PFSK-1 (cell line): ENCODE measurements at regions not wholly inside any gene's neighbourhood (a gene's known extent, or its start where the extent isn't known, plus 50 kb on each side); places are given as distances from the start of the nearest gene placed in this dataset.

Experiments
- FOXP2 ChIP-seq: optimal IDR thresholded peaks from 2 replicates; pipeline ENCODE3; 2011; ENCODE audit warnings: borderline replicate concordance, control low read depth, inconsistent platforms; ENCODE audit not compliant: insufficient read depth; ENCODE audit errors: extremely low read length, extremely low read depth
- POLR2AphosphoS5 ChIP-seq: IDR thresholded peaks from 2 replicates; pipeline ENCODE4 v1.6.1; 2012; ENCODE audit warnings: low read depth, mild to moderate bottlenecking, control low read depth, low read length, moderate library complexity
- REST ChIP-seq, 2 experiments: IDR thresholded peaks; 2 replicates each; pipeline versions ENCODE4 v1.6.1 to v1.8.0; 2011 to 2012; ENCODE audit warnings: low read depth in 2 of 2, low read length in 2 of 2, control low read depth in 1 of 2, inconsistent platforms in 1 of 2, mild to moderate bottlenecking in 1 of 2, moderate library complexity in 1 of 2; ENCODE audit not compliant: insufficient read depth in 1 of 2
- SIN3A ChIP-seq: IDR thresholded peaks from 2 replicates; pipeline ENCODE4 v1.6.1; 2012; ENCODE audit warnings: mild to moderate bottlenecking, low read length, moderate library complexity, borderline replicate concordance; ENCODE audit not compliant: insufficient read depth
- TAF1 ChIP-seq: IDR thresholded peaks from 2 replicates; pipeline ENCODE4 v1.6.1; 2012; ENCODE audit warnings: low read length, control low read depth, borderline replicate concordance; ENCODE audit not compliant: insufficient read depth

- TF ChIP-seq SIN3A (no peak), FOXP2 (no peak)
Measured at GRCh38 chr13:53878861-53879260, 850.2 kb downstream of the OLFM4 start.

- TF ChIP-seq SIN3A = no peak
- TF ChIP-seq REST (IDR thresholded peaks at IDR 0.05; ENCODE audit: insufficient read depth in 1 of 2, low read depth in 2 of 2, low read length in 2 of 2) = no peak
- no peak for TF ChIP-seq TAF1
- no peak for TF ChIP-seq FOXP2
- TF ChIP-seq POLR2AphosphoS5 = no peak
Measured at GRCh38 chr13:53885997-53886396, 857.4 kb downstream of the OLFM4 start.

DNA sequence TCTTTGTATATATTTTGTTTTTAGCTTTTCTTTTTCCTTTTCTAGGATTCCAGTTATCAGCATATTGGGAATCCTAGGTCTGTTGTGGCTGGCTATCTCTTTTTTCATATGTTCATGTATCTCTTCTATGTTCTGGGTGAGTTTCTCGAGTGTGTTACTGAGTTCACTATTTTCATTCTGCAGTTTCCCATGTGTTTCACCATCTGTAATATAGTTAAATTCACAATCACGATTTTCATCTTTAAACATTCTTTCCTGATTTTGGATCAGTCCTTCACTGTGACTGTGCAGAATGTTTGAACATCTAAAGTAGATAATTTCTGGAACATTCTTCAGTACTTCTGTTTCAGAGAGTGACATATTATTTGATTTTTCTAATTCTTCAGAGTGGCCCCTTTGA, 862.1 kb downstream of the OLFM4 start:
- TF ChIP-seq SIN3A (no peak), POLR2AphosphoS5 (no peak), REST (IDR thresholded peaks at IDR 0.05; ENCODE audit: insufficient read depth in 1 of 2, low read depth in 2 of 2, low read length in 2 of 2) (no peak), FOXP2 (no peak), TAF1 (no peak)

- no peak for TF ChIP-seq TAF1
- no peak for TF ChIP-seq POLR2AphosphoS5
- TF ChIP-seq SIN3A = no peak
- no peak for TF ChIP-seq FOXP2
- TF ChIP-seq REST (IDR thresholded peaks at IDR 0.05; ENCODE audit: insufficient read depth in 1 of 2, low read depth in 2 of 2, low read length in 2 of 2) = no peak
Measured at GRCh38 chr13:53901593-53901992, 873.0 kb downstream of the OLFM4 start.

DNA sequence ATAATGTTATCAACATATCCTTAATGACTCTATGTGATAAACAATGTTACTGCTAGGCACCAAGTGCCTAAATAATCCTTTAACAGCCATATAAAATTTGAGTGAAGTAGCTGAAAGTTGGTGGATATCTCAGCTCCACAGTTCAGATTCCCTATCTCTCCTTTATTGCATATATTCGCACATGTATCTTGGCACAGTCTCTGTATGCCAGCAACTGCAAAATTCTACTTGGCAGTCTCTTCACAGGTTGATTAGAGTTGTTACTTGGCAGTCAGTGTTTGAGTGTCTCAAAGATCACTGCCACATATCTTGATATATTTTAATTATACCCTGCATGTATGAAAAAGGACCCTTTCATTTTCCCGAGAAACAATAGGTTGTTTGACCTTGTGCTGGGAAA, 879.3 kb downstream of the OLFM4 start:
- TF ChIP-seq FOXP2 (no peak), SIN3A (no peak), TAF1 (no peak), REST (IDR thresholded peaks at IDR 0.05; ENCODE audit: insufficient read depth in 1 of 2, low read depth in 2 of 2, low read length in 2 of 2) (no peak), POLR2AphosphoS5 (no peak)
